ENCODE measurements at regions not wholly inside any gene's neighbourhood (a gene's known extent, or its start where the extent isn't known, plus 50 kb on each side); places are given as distances from the start of the nearest gene placed in this dataset.

DNA sequence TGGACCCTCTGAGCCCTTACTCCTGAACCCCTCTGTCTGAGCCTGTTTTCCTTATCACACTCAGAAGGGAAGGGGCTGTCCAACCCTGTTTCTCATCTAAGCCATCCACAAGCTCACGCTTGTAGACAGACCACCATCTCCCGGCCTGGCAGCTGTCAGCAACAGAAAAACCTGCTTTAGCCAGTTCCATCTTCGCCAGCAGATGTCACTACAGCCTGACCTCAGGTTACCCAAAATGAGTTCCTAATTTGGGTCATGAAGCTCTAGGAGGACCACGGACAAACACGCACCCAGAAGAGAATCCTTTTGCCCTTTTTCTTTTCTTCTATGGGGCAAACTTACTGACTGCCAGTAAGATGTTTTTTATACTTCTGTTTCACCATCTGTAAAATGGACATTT, 445.4 kb downstream of the BCOR start:
- no peak for TF ChIP-seq CEBPB (IDR thresholded peaks at IDR 0.05; ENCODE audit: low read depth)
- TF ChIP-seq, protein P1, sequence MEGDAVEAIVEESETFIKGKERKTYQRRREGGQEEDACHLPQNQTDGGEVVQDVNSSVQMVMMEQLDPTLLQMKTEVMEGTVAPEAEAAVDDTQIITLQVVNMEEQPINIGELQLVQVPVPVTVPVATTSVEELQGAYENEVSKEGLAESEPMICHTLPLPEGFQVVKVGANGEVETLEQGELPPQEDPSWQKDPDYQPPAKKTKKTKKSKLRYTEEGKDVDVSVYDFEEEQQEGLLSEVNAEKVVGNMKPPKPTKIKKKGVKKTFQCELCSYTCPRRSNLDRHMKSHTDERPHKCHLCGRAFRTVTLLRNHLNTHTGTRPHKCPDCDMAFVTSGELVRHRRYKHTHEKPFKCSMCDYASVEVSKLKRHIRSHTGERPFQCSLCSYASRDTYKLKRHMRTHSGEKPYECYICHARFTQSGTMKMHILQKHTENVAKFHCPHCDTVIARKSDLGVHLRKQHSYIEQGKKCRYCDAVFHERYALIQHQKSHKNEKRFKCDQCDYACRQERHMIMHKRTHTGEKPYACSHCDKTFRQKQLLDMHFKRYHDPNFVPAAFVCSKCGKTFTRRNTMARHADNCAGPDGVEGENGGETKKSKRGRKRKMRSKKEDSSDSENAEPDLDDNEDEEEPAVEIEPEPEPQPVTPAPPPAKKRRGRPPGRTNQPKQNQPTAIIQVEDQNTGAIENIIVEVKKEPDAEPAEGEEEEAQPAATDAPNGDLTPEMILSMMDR (IDR thresholded peaks at IDR 0.05 in 2 of 3, conservative IDR thresholded peaks at IDR 0.05 in 1 of 3; ENCODE audit: borderline replicate concordance in 1 of 3, insufficient read depth in 1 of 3, low read depth in 2 of 3, low read length in 2 of 3): peak; percentile 23 to 42 (median 39); a peak in 4 of 6 replicates
- TF ChIP-seq SP1 (IDR thresholded peaks at IDR 0.05; ENCODE audit: low read depth): no peak
- TF ChIP-seq YY1 (IDR thresholded peaks at IDR 0.05; ENCODE audit: extremely low read depth, insufficient replicate concordance, low read depth, low read length): no peak
- TF ChIP-seq POLR2AphosphoS5 (IDR thresholded peaks at IDR 0.05; ENCODE audit: low read depth, low read length): no peak
- no peak for TF ChIP-seq POLR2A (IDR thresholded peaks at IDR 0.05; ENCODE audit: borderline replicate concordance, extremely low read depth, insufficient read depth, insufficient read length)
- peak; percentile 59 for TF ChIP-seq RAD21 (IDR thresholded peaks at IDR 0.05; ENCODE audit: low read depth)
- no peak for TF ChIP-seq EZH2 (IDR thresholded peaks at IDR 0.05)
- TF ChIP-seq FOSL1 (IDR thresholded peaks at IDR 0.05; ENCODE audit: low read depth): no peak
- TF ChIP-seq EZH2phosphoT487 (IDR thresholded peaks at IDR 0.05; ENCODE audit: borderline replicate concordance): no peak
- no peak for TF ChIP-seq JUND (IDR thresholded peaks at IDR 0.05)
- TF ChIP-seq, protein P2, sequence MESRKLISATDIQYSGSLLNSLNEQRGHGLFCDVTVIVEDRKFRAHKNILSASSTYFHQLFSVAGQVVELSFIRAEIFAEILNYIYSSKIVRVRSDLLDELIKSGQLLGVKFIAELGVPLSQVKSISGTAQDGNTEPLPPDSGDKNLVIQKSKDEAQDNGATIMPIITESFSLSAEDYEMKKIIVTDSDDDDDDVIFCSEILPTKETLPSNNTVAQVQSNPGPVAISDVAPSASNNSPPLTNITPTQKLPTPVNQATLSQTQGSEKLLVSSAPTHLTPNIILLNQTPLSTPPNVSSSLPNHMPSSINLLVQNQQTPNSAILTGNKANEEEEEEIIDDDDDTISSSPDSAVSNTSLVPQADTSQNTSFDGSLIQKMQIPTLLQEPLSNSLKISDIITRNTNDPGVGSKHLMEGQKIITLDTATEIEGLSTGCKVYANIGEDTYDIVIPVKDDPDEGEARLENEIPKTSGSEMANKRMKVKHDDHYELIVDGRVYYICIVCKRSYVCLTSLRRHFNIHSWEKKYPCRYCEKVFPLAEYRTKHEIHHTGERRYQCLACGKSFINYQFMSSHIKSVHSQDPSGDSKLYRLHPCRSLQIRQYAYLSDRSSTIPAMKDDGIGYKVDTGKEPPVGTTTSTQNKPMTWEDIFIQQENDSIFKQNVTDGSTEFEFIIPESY (IDR thresholded peaks at IDR 0.05; ENCODE audit: extremely low read depth, insufficient replicate concordance, low read length): no peak

Measured in HCT116 (cell line).